GM19351 (cell line): ENCODE measurements at regions not wholly inside any gene's neighbourhood (a gene's known extent, or its start where the extent isn't known, plus 50 kb on each side); places are given as distances from the start of the nearest gene placed in this dataset.
A peak's percentile ranks its signal among the peaks of the same experiment; 100 is the strongest.

ENCODE experiments used
- ATAC-seq: cut with Tn5 transposase; IDR thresholded peaks from one replicate; pipeline ENCODE4 v1.9.1; 2021; ENCODE audit warnings: mild to moderate bottlenecking, moderate library complexity; ENCODE audit not compliant: unreplicated experiment

DNA sequence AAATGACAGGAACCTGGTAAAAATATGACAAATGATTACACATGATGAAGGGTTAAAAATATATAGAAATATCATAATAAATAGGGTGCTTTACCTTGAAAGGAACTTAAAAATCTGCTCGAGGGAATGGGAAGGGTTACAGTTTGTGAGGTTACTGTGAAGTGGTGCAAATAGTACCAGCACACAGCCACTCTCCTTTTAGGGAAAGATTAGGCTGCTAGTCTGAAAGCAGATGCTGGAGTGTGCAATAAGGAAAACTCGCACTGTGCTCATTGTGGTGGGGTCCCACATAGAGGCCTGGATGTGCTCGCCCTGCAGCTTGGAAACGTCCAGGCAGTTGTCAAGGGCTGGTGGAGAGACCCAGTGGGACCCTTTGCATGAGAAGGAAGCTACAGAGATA, 145.9 kb upstream of the TBX20 start:
- ATAC-seq = no peak

DNA sequence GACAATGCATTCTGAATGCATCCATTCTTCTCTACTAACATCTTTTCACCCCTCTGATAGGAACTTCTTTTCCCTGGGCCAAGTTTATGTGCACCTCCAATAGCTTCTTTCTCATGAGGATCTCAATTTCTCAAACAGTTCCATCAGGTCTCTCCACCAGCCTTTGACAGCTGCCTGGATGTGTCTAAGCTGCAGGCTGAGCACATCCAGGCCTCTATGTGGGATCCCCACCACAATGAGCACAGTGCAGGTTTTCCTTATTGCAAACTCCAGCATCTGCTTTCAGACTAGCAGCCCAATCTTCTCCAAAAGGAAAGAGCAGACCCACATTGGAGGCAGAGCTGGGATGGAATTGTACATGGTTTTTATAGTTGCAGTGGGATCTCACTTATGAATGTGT, 145.3 kb upstream of the TBX20 start:
- ATAC-seq = no peak

DNA sequence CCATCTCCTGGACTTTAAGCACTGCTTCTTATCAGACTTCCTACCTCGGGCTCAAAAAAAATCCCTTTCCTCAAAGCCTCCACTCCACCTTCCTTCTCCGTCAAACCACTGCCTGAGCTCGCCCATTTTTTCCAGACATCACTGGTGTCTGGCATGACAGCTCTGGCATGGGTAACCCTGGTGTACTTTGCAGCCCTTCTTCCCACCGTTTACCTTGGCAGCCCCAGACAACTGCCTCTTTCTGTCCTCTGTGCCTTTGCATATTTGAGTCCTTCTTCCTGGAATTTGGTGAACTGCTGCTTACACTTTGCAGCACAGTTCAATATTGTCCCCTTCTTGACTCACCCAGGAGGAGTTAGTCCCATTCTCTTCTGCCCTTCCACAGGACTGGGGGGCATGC, 144.6 kb upstream of the TBX20 start:
- no peak for ATAC-seq

DNA sequence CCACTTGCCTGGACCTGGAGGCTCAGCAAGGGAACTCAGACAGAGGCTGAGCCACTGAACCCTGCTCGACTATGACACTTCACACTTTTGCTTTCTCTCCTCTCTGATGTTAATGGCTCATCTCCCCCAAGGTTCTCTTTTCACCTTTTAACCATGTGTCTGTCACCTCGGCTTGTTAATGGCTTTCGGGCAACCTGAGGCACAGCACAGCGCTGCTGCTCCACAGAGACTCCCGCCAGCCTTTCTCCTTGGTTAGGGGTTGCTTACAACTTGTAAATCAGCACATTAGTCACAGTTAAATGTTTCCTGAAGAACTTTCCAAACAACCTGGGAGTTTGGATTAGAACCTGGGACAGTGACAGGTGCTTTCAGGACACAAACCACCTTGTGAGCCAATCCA, 136.2 kb upstream of the TBX20 start:
- ATAC-seq = no peak

DNA sequence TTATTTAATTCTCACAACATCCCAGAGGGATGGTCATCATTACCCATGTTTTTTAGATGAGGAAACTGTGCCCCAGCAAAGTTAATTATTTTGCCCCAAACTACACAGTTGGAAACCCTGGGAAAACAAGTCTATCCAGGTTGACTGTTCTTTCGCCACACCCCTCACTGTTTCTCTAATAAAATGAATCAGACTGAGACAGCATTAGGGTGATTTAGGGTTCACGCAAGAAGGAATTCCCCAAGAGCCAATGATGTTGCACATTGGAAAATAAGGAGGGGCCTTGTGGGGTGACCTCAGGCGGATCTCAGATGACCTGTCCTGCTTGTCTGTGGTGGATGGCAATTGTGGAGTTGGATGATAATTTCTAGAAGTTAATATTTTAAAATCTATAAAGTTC, 135.7 kb upstream of the TBX20 start:
- no peak for ATAC-seq

DNA sequence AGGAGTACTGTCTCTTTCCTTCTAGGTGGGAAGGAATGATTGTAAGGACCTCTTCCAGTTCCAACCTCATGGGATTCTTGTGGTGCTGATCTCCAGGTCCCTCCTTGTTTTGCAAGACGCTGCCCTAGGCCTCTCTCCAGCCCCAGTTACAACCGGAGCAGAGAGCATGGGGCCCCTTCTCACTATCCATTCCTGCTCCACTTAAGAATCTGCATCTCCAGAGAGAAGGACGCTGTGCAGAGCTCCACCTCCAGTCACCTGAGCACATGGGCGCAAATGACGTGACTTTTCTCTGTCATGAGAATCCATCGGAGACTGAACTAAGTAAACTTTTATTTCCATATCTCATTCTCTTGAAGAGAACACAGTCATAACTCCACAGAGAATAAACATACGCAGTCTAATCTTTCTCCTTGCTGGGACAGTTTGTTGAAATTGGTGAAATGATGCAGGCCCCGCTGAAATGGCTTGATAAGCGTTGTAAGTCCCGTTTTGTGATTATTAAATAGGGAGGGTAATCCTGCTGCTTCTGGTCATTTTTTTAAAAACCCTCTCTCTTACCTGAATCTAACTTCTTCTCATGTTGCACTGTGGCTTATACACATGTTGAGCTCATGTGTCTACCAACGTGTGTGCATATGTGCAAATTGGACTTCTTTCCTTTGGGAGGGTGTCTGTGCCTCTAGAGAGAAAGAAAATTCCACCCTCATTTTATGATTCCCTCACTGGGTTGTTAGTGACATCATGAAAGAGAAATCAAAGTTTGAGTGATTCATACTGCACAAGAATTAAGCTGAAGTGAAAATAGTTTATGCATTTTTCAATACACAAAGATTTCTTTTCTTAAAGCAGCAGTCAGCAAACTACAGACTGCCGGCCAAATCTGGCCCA, 133.2 kb upstream of the TBX20 start:
- ATAC-seq = no peak

DNA sequence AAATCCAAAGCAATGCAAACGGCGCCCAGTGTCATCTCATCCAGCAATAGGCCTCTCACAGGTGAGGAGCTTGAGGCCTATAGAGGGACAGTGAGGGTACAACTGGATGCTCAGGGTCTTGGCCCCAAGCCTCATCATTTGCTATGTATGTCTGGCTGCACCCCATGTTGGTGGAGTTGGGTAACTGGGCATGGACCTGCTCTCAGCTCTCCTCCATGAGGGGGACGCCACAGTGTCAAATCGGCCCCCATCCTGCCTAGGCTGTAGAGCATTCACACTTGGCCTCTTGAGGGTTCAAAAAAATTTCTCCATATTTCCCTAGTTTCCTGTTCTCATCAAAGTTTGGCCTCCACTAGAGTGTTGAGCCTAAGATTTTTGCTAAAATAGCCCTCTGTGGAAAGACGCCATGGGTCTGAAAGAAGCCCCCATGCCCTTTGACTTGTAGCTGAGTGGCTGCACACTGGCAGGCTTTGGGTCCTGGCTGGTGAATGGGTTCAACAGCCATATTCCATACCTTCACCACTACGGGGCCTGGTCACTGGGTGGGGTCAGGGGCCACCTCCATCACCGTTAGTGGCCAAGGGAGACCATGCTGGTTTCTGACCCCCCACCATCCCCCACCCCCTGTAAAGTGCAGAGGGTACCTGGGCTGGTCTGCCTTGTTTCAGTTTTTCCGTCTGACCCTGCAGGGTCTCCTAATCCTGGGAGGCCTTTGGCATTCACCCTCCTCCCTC, 132.3 kb upstream of the TBX20 start:
- ATAC-seq = no peak

DNA sequence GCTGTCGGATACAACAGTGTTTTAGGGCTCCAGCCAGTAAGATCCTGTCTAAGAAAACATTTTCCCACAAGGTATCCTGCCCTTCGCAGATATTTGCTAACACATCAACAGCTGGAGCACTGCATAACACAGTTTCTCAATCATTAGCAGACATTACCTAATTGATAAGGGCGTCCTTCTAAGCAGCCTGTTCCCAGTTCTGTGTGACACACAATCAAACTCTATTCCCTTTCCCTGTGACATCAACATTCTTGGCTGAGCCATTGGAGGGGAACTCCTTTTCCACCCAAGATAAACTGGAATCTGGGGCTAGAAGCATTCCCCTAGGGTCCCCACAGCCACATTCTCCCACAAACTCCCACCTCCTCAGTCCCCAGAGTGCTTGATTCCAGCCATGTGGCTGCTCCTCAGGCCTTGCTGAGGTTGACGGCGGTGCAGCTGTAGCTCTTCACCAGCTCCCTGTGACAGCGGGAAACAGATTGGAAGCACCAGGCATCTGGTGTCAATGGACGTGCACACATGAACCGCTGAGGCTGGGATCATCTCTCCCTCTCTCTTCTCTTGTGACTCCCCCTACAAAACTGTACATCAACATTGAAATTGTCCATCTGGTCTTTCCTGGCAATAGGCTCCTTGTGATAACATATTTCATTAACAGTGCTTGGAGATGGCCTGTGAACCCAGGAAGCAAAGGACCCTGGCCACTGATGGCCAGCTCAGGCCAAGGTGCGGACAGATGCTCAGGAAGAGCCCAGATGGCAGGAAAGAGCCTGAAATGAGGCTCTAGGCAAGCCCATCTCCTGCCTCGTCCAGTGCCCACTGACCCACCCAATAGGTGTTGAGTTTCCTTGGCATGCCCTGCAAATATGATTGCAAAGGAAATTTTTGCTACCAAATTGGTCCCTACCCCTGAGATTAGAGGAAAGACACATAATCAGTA, 131.1 kb upstream of the TBX20 start:
- no peak for ATAC-seq

DNA sequence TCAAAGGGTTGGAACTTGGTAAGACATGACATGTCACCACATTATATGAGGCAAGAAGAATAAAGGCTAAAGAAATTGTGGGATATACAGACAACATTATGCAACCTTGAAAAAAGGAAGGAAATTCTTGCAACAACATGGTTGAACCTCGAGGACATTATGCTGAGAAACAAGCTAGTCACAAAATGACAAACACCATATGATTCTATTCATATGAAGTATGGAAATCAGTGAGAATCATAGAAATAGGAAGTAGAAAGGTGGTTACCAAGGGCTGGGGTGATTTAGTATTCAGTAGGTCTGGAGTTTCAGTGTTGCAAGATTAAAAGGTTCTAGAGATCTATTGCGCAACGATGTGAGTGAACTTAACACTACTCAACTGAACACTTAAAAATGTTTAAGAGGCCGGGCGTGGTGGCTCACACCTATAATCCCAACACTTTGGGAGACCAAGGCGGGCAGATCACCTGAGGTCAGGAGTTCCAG, 126.9 kb upstream of the TBX20 start:
- no peak for ATAC-seq

DNA sequence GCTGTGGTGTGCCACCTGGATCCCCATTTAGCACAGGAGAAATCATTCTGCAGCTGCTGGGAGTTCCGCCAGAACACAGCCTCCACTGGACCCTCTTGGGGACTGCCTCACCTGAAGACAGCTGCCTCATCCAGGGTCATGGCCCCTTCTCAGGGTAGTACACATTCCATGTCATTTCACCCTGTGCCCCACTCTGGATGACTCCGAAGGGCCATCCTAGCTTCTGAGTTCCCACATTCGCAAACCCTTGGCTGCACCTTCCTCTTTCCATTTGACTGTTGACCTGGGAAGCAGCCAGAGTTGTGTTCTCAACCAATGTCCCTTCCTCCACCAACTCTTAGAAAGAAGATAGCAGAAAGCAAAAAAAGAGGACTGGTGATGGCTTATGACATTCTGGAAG, 125.6 kb upstream of the TBX20 start:
- ATAC-seq = no peak

DNA sequence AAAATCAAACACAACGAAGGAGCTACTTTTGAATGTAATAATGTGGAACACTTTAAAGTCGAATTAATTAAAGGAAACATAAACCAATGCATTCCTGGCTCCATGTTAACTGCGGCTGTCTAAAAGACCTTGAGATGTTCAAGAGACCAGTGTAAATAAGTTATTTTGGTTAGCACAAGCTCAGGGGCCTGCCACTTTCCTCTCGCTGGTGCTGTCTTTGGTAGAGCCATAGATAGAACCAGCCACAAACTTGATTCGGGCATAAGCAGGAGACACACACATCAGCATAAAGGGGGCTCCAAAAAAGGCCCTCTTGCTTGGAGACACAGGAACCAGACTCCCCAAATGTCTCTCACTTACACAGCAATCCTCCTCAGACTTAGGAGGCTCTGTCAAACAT, 121.6 kb upstream of the TBX20 start:
- ATAC-seq = no peak

DNA sequence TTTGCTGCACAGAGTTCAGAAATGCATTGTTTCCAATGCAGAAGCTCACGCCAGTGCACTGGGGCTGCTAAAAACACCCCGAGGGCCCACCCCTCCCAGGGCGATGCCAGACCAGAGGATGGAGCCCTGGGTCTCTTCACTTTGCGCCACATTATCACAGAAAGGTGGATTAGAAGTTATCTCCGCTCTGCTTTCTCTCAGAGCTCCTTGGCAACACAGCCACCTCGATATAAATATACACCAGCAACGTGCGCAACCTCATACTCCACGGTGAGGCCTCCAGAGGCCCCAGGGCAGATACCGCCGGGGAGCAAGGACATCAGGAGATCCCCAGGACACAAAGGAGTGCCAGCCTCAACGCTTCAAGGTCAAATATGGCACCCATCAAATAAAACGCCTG, 121.0 kb upstream of the TBX20 start:
- no peak for ATAC-seq

DNA sequence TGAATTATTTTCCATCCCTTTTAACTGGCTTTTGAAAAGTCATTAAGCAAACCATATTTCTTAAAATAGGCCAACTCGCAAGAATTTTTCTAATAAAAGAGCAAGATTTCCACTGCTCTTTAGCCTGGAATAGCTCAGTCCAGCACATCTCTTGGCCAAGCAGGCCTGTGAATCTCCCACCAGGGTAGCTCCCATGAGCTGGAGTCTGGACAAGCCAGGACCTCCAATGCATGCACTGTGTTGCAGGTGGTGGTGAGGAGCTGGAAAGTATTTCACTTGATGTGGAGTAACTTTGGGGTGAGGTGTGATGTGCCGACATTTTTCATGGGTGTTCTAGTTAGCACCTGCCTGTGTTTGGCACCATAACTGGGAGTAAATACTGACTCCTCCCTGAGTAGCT, 117.3 kb upstream of the TBX20 start:
- ATAC-seq = no peak

DNA sequence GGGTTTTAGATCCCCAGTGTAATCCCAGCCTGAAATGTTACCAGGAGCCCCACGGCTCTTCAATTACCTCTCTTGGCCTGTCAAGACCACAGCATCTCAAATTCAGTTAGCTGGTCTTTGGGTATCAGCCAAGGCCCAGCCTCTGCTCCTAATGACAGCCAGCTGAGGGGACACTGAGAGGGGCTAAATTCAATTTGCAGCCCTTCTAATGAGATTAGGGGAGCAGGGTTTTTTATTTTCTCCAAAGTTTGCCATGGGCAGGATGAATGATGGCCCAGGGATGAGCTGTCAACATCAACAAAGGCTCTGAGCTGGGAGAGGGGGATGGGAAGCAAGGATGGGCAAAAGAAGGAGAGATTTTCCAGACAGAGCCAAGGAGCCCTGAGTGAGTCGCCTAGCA, 116.8 kb upstream of the TBX20 start:
- no peak for ATAC-seq

DNA sequence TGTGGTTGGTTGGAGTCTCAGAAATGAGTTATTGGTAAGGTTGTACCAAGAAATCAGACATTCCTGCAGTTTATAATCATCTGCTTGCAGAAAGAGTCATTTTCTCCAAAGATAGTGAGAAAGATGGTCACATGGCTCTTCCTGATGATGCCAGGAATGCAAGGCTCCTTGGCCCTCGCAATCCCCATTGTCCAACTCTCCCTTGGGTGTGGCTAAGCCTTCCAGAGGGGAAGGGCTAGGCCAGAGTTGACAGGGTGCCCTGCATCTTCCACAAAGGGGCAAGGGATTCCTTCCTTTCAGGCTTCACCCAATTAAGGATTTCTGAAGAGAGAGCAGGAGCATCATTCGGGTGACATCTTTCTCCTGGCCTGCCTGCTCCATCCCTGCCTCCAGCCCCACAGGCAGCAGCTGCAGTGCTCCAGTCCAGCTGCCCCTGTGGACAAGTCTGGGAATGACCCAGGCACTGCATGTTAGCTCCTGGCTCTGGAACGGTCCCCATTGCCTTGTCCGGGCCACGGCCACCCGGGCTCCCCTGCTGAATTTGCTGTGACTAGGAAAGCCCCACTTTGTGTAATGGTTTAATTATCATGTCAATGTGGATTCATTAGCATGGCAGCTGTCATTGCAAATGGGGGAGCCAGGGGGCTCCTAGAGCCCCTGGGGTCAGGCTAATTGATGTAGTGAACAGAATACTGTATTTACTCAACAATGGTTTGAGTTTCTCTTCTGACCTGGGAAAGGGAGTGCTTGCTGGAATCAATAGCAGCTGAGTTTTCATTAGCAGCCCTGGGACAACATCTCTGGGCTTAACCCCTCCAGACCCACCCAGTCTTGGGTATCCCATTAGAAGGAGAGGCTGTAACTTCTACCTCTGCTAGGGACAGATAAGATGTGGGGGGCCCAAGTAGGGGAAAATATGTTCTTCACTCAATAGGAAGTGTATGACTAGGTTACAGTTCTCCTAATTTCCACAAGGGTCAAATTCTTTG, 112.6 kb upstream of the TBX20 start:
- ATAC-seq = no peak

DNA sequence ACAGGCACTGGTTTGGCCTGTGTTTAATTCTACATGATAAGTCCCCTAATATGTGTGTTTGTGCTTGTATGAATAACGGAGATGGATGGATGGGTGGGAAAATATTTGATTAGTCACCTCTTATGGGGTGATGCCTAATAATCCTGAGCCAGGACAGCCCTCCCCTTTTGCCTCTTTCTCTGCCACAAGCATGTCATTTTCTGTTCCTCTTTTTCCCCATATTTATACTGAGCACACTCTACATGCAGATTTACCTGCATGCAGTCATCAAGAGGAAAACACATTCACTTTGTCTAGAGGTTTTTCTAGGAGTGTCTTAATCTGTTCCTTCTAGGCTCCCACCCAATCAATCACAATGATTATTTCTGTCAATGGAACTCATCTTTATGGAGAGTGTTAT, 111.6 kb upstream of the TBX20 start:
- peak; percentile 67 for ATAC-seq

DNA sequence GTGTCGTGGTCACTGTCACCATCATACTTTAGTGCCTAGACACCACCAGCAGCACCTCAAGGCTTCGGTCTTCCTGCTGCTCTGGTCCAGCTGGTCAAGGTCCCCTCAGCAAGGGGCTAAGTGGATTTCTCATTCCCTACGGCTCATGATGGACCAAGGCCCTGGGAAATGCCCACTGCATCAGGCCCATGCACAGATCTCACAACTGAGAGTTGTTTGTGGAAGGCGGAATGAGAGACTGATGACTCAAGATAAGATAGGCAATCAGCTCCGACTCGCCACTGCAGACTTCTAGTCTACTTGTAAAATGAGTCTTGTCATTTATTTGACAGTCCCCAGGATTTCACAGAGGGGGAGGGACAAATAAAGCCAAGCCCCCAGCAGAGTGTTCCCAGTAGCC, 108.4 kb upstream of the TBX20 start:
- ATAC-seq = no peak

DNA sequence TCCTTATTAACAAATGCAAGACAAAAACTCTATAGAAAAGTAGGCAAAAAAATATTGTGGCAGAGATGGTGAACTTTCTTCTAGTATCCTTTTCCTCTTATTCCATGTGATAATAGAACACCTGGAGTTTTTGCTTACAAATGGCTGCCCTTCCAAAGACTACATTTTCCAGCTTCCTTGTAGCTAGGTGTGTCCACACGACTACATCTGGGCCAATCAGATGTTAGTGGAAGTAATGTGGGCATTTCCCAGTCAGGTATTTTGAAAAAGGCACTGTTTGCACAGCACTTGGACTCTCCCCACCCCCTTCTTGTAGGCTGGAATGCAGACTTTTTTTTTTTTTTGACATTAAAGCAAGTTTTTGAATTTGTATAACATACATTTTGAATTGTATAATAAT, 105.5 kb upstream of the TBX20 start:
- ATAC-seq = no peak

DNA sequence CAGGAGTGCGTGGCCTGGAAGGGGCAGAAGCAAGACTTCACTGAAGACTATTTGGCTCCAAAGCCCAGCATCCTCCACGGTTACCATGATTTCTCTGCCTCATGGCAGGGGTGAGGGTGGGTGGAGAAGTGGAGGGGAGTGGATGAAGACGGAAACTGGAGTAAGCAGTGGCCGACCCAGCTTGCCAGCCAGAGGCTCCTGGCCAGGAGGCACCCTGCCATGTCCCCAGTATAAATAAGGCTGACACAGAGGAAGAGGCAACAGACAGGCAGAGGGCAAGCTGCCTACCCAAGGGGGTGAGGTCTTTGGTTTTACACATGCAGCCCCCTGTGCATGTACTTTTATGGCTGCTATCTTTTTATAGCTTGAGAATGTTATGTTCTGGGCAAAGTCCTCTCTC, 102.6 kb upstream of the TBX20 start:
- ATAC-seq = no peak

DNA sequence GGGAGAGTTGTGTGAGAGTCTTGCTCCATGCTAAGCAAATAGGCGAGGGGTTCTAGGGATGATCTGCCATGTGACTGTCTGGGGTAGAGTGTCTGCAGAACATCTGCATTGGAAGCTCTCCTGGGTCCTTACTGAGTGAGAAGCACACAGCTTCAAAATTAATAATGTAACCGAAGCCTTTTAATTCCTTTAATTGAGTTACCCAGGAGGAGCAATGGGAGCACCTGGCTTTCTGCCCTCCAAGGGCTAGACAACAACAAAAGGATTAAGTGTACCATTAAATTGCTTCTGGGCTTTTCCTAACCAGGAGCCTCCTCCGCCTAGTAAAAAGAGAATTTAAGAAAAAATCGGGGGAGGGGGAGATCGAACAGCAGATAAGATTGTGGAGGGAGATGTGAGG, 102.0 kb upstream of the TBX20 start:
- no peak for ATAC-seq
